IMR-90 (cell line): ENCODE measurements at regions not wholly inside any gene's neighbourhood (a gene's known extent, or its start where the extent isn't known, plus 50 kb on each side); places are given as distances from the start of the nearest gene placed in this dataset.

Source experiments
- ATAC-seq: fragments of 200-7000 bp; cut with Tn5 transposase; 2 replicates; pipeline ENCODE4 v1.9.1; 2020; ENCODE audit warnings: low read depth, mild to moderate bottlenecking, moderate library complexity
- BruUV-seq: library from RNA; stranded (reverse); fragments of 400-500 nt; replicated peaks from 2 replicates; lab custom pipeline; 2021; lab: Mats Ljungman, UMichigan
- CTCF ChIA-PET: fragments of 300-600 bp; formaldehyde crosslinking; extraction: SDS; loops from one replicate; lab custom pipeline; 2021; ENCODE audit warnings: antibody characterized with exemption; lab: Yijun Ruan, JAX
- POLR2A ChIA-PET: fragments of 300-600 bp; sonication (Branson Sonifier 250); formaldehyde crosslinking; loops from one replicate; lab custom pipeline; 2022; ENCODE audit warnings: antibody characterized with exemption; ENCODE audit not compliant: unreplicated experiment; lab: Charles Lee
- DNase-seq: peaks from one replicate; pipeline ENCODE4 v3.0.0; 2013
- H2AFZ ChIP-seq: replicated peaks from 2 replicates; pipeline ENCODE3; 2013; ENCODE audit warnings: low read length, mild to moderate bottlenecking; ENCODE audit not compliant: poor library complexity
- H2AK5ac ChIP-seq: 2 replicates; pipeline ENCODE4 v1.6.1; 2013; ENCODE audit warnings: low read depth, low read length, inconsistent platforms
- H2AK9ac ChIP-seq: replicated peaks from 2 replicates; pipeline ENCODE3; 2013; ENCODE audit warnings: mild to moderate bottlenecking, low read depth, low read length, moderate library complexity; ENCODE audit not compliant: poor library complexity
- H2BK120ac ChIP-seq: 2 replicates; pipeline ENCODE4 v1.6.1; 2013; ENCODE audit warnings: low read depth, low read length, inconsistent platforms
- H2BK15ac ChIP-seq: 3 replicates; pipeline ENCODE4 v1.6.1; 2013; ENCODE audit warnings: low read depth, low read length, inconsistent platforms
- H2BK20ac ChIP-seq: 2 replicates; pipeline ENCODE4 v1.6.1; 2013; ENCODE audit warnings: low read depth, mild to moderate bottlenecking, inconsistent platforms, low read length, moderate library complexity
- H2BK5ac ChIP-seq: 2 replicates; pipeline ENCODE4 v1.6.1; 2013; ENCODE audit warnings: mild to moderate bottlenecking, low read depth, low read length, inconsistent platforms; ENCODE audit not compliant: poor library complexity, severe bottlenecking
- H3K14ac ChIP-seq: replicated peaks from 2 replicates; pipeline ENCODE4 v1.6.1; 2013; ENCODE audit warnings: low read depth, low read length, inconsistent platforms
- H3K18ac ChIP-seq: 2 replicates; pipeline ENCODE4 v1.6.1; 2013; ENCODE audit warnings: low read depth, low read length, control low read depth
- H3K23ac ChIP-seq: 2 replicates; pipeline ENCODE4 v1.6.1; 2013; ENCODE audit warnings: low read depth, low read length, inconsistent platforms
- H3K27ac ChIP-seq: 2 replicates; pipeline ENCODE4 v1.5.1; 2013; ENCODE audit warnings: mild to moderate bottlenecking, control low read depth, low read length; ENCODE audit not compliant: insufficient read depth
- H3K27me3 ChIP-seq: 2 replicates; pipeline ENCODE4 v1.6.1; 2013; ENCODE audit warnings: low read length; ENCODE audit not compliant: control insufficient read depth, insufficient read depth
- H3K36me3 ChIP-seq: 2 replicates; pipeline ENCODE4 v1.6.1; 2013; ENCODE audit warnings: low read length, mixed read lengths; ENCODE audit not compliant: control insufficient read depth, insufficient read depth
- H3K4ac ChIP-seq: 2 replicates; pipeline ENCODE4 v1.6.1; 2013; ENCODE audit warnings: low read depth, low read length, inconsistent platforms
- H3K4me1 ChIP-seq: 2 replicates; pipeline ENCODE4 v1.6.1; 2013; ENCODE audit warnings: low read length, mixed read lengths; ENCODE audit not compliant: control insufficient read depth, insufficient read depth
- H3K4me2 ChIP-seq: 2 replicates; pipeline ENCODE4 v1.6.1; 2013; ENCODE audit warnings: low read depth, mild to moderate bottlenecking, control low read depth, low read length, moderate library complexity
- H3K4me3 ChIP-seq: 2 replicates; pipeline ENCODE4 v1.5.1; 2013; ENCODE audit warnings: low read depth, mild to moderate bottlenecking, control low read depth, low read length, moderate library complexity; ENCODE audit not compliant: insufficient read depth
- H3K56ac ChIP-seq: 2 replicates; pipeline ENCODE4 v1.6.1; 2013; ENCODE audit warnings: low read length, inconsistent platforms; ENCODE audit not compliant: insufficient read depth; ENCODE audit errors: extremely low read depth
- H3K79me1 ChIP-seq, 2 experiments: 2 replicates each; pipeline ENCODE4 v1.6.1; 2013; ENCODE audit warnings: low read length in 2 of 2, inconsistent platforms in 1 of 2, low read depth in 1 of 2
- H3K9ac ChIP-seq: 2 replicates; pipeline ENCODE4 v1.6.1; 2013; ENCODE audit warnings: low read depth, low read length, control low read depth
- H3K9me1 ChIP-seq: 2 replicates; pipeline ENCODE4 v1.6.1; 2013; ENCODE audit warnings: low read length, inconsistent platforms; ENCODE audit not compliant: insufficient read depth
- H3K9me3 ChIP-seq: 2 replicates; pipeline ENCODE4 v1.6.1; 2013; ENCODE audit warnings: low read length; ENCODE audit not compliant: control insufficient read depth, insufficient read depth
- H4K20me1 ChIP-seq: 2 replicates; pipeline ENCODE4 v1.6.1; 2013; ENCODE audit warnings: low read length, inconsistent platforms; ENCODE audit not compliant: insufficient read depth
- H4K5ac ChIP-seq: 2 replicates; pipeline ENCODE4 v1.6.1; 2013; ENCODE audit warnings: mild to moderate bottlenecking, low read depth, low read length, control low read depth
- H4K8ac ChIP-seq, 2 experiments: 2 replicates each; pipeline ENCODE4 v1.6.1; 2013; ENCODE audit warnings: low read depth in 2 of 2, low read length in 2 of 2, control low read depth in 1 of 2, inconsistent platforms in 1 of 2
- H4K91ac ChIP-seq: 2 replicates; pipeline ENCODE4 v1.6.1; 2013; ENCODE audit warnings: low read depth, low read length, inconsistent platforms; ENCODE audit not compliant: insufficient read depth
- CHD1 ChIP-seq: IDR thresholded peaks from 2 replicates; pipeline ENCODE4 v1.6.1; 2012; ENCODE audit warnings: low read depth, low read length, improper control_type of control experiment
- NFE2L2 ChIP-seq: fragments of 150-350 bp; IDR thresholded peaks from 2 replicates; pipeline ENCODE4 v1.6.1; 2016; ENCODE audit warnings: low read depth, mild to moderate bottlenecking, low read length
- RFX5 ChIP-seq: IDR thresholded peaks from 2 replicates; pipeline ENCODE4 v1.8.0; 2012; ENCODE audit warnings: low read depth, mild to moderate bottlenecking, low read length, moderate library complexity
- WGBS, 2 experiments: methylation state at CpG; one replicate each; pipeline versions ENCODE4 v1.1.5 to v1.1.7; 2013; ENCODE audit warnings: missing lambda C conversion rate in 2 of 2; ENCODE audit not compliant: insufficient read length in 1 of 2; ENCODE audit errors: extremely low coverage in 2 of 2; 5-methylcytosine and 5-hydroxymethylcytosine counted together
- dilution Hi-C: fragments of 300-500 bp; cut with HindIII; formaldehyde crosslinking; loops from one replicate; pipeline ENCODE4 v1.14.3; 2018; ENCODE audit warnings: low sequenced_read_pairs; ENCODE audit not compliant: unreplicated experiment
- in situ Hi-C: fragments of 300-500 bp; cut with MboI; formaldehyde crosslinking; loops from 3 replicates; pipeline ENCODE4 v1.14.3; 2019; ENCODE audit warnings: low sequenced_read_pairs, inconsistent platforms, mixed read lengths
- intact Hi-C: fragments of 100-400 bp; cut with micrococcal nuclease; formaldehyde crosslinking; loops from 2 replicates; pipeline ENCODE4 v1.10.0; 2022

DNA sequence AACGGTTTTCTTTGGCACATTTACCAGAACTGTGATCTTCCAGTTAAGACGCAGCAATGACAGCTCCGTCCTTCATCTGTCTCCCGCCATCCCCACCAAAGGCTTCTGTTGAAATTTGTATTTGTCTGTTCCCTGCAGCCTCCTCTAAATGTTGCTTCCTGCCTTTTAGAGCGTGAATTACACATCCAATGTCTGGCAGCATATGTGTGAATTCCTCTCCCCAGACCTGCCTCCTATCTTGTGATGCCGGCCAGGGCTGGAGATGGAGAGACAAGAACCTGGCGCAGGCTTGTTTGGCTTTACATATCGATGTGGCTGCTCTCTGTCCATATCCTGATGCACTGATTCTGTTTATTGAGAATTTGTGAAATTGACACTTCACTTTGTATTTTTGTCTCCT, 738.4 kb upstream of the TMEM132C start:
- no peak for ATAC-seq
- Histone ChIP-seq H3K4me1 (no peaks in the 10 kb centered on the region; the same call in 1 of the 2 replicates), H3K9me3 (peaks cover 2% of the 10 kb centered on the region; the same call in 1 of the 2 replicates), H4K91ac (no peak overlapping the region), H3K56ac (no peak overlapping the region), H3K79me1 (no peaks in the 10 kb centered on the region), H2BK5ac (no peak overlapping the region), H2BK15ac (no peak overlapping the region), H2BK120ac (no peak overlapping the region), H2AFZ (no peak overlapping the region), H4K8ac (no peak overlapping the region), H3K4me3 (no peak overlapping the region), H4K5ac (no peak overlapping the region), H3K4ac (no peak overlapping the region), H3K18ac (no peak overlapping the region), H3K36me3 (no peaks in the 10 kb centered on the region), H3K4me2 (no peak overlapping the region), H2BK20ac (no peak overlapping the region), H2AK5ac (no peak overlapping the region), H3K27me3 (no peaks in the 10 kb centered on the region), H3K27ac (no peak overlapping the region), H3K9me1 (no peaks in the 10 kb centered on the region), H2AK9ac (no peak overlapping the region), H3K14ac (no peak overlapping the region), H4K20me1 (no peaks in the 10 kb centered on the region), H3K9ac (no peak overlapping the region), H3K23ac (no peak overlapping the region)
- in situ Hi-C loops, result no loop called here
- no TSS peak for BruUV-seq
- intact Hi-C loops, result no loop called here
- CTCF ChIA-PET, result no interaction called here
- dilution Hi-C loops, result no loop called here
- TF ChIP-seq RFX5 (no peak), NFE2L2 (no peak), CHD1 (no peak)
- POLR2A ChIA-PET, result no interaction called here
- DNase-seq, result no peak
- 80% methylated on average over 1 of the region's 8 CpGs; no CpG with 5 or more reads in 1 of the 2 experiments for WGBS, 2 experiments
